Endodermal cell (in vitro differentiated cells): ENCODE measurements at regions not wholly inside any gene's neighbourhood (a gene's known extent, or its start where the extent isn't known, plus 50 kb on each side); places are given as distances from the start of the nearest gene placed in this dataset.
"Not testable (repeated sequence)": the region's sequence is repeated elsewhere in the genome, so short reads cannot be mapped to it uniquely, and the experiment has no call there.

Experiments
- DNase-seq: peaks from one replicate; pipeline ENCODE4 v3.0.0-alpha.2; 2017
- H3K27ac ChIP-seq: 2 replicates; pipeline ENCODE4 v1.5.1; 2013; ENCODE audit warnings: mild to moderate bottlenecking, low read depth, low read length, moderate library complexity
- H3K27me3 ChIP-seq: 2 replicates; pipeline ENCODE4 v1.6.1; 2013; ENCODE audit warnings: mild to moderate bottlenecking, low read length, moderate library complexity; ENCODE audit not compliant: insufficient read depth, control insufficient read depth, poor library complexity, severe bottlenecking
- H3K36me3 ChIP-seq: 2 replicates; pipeline ENCODE4 v1.7.0; 2013; ENCODE audit warnings: mild to moderate bottlenecking, low read length, moderate library complexity; ENCODE audit not compliant: control insufficient read depth, insufficient read depth
- H3K4me1 ChIP-seq: one replicate; pipeline ENCODE4 v1.7.0; 2013; ENCODE audit warnings: low read length; ENCODE audit not compliant: control insufficient read depth, insufficient read depth
- H3K4me3 ChIP-seq: 2 replicates; pipeline ENCODE4 v1.5.1; 2013; ENCODE audit warnings: mild to moderate bottlenecking, low read length, moderate library complexity
- H3K9ac ChIP-seq: 2 replicates; pipeline ENCODE4 v1.6.1; 2013; ENCODE audit warnings: mild to moderate bottlenecking, low read length, moderate library complexity; ENCODE audit not compliant: poor library complexity, severe bottlenecking; ENCODE audit errors: extremely low read depth
- H3K9me3 ChIP-seq: 2 replicates; pipeline ENCODE4 v1.6.1; 2013; ENCODE audit warnings: mild to moderate bottlenecking, low read length, moderate library complexity; ENCODE audit not compliant: control insufficient read depth
- H3K27ac Mint-ChIP-seq: 2 replicates; pipeline ENCODE4 v1.8.0; 2020; ENCODE audit warnings: mixed read lengths
- H3K27me3 Mint-ChIP-seq: 2 replicates; pipeline ENCODE4 v1.8.0; 2021; ENCODE audit warnings: mild to moderate bottlenecking, mixed read lengths; ENCODE audit not compliant: insufficient read depth
- H3K36me3 Mint-ChIP-seq: 2 replicates; pipeline ENCODE4 v1.8.0; 2020; ENCODE audit warnings: low read depth, mixed read lengths
- H3K4me1 Mint-ChIP-seq: 2 replicates; pipeline ENCODE4 v1.8.0; 2020; ENCODE audit warnings: mixed read lengths
- H3K4me3 Mint-ChIP-seq: 2 replicates; pipeline ENCODE4 v1.8.0; 2020; ENCODE audit warnings: mild to moderate bottlenecking, moderate library complexity, mixed read lengths
- H3K9me3 Mint-ChIP-seq: 2 replicates; pipeline ENCODE4 v1.8.0; 2020; ENCODE audit warnings: mild to moderate bottlenecking, mixed read lengths
- WGBS, 2 experiments: methylation state at CpG; one replicate each; pipeline versions ENCODE4 v1.1.5 to v1.1.7; 2013; ENCODE audit warnings: missing lambda C conversion rate in 2 of 2, mixed read lengths in 1 of 2; ENCODE audit not compliant: insufficient coverage in 1 of 2, insufficient read length in 1 of 2; 5-methylcytosine and 5-hydroxymethylcytosine counted together
- TF ChIP-seq, protein P1 (sequence below): fragments of 200-600 bp; sonication (generic); conservative IDR thresholded peaks from 2 replicates; pipeline ENCODE4 v1.5.0; 2021; ENCODE audit warnings: antibody characterized with exemption, mild to moderate bottlenecking

GRCh38 chr21:14614287-14614686 lies 68.2 kb upstream of the SAMSN1 start:
- Mint-ChIP-seq H3K9me3 (peaks cover 20% of the 10 kb centered on the region), H3K27ac (no peak overlapping the region), H3K36me3 (peaks cover 5% of the 10 kb centered on the region), H3K4me3 (no peak overlapping the region), H3K27me3 (no peaks in the 10 kb centered on the region), H3K4me1 (peaks cover 20% of the 10 kb centered on the region)
- Histone ChIP-seq H3K27ac (no peak overlapping the region), H3K4me3 (no peak overlapping the region), H3K9ac (no peak overlapping the region), H3K27me3 (no peaks in the 10 kb centered on the region), H3K4me1 (no peaks in the 10 kb centered on the region), H3K9me3 (peaks cover 9% of the 10 kb centered on the region), H3K36me3 (no peaks in the 10 kb centered on the region)
- DNase-seq, result no peak
- TF ChIP-seq, protein P1, sequence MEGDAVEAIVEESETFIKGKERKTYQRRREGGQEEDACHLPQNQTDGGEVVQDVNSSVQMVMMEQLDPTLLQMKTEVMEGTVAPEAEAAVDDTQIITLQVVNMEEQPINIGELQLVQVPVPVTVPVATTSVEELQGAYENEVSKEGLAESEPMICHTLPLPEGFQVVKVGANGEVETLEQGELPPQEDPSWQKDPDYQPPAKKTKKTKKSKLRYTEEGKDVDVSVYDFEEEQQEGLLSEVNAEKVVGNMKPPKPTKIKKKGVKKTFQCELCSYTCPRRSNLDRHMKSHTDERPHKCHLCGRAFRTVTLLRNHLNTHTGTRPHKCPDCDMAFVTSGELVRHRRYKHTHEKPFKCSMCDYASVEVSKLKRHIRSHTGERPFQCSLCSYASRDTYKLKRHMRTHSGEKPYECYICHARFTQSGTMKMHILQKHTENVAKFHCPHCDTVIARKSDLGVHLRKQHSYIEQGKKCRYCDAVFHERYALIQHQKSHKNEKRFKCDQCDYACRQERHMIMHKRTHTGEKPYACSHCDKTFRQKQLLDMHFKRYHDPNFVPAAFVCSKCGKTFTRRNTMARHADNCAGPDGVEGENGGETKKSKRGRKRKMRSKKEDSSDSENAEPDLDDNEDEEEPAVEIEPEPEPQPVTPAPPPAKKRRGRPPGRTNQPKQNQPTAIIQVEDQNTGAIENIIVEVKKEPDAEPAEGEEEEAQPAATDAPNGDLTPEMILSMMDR, result no peak
- 59% methylated on average over 3 of the region's 3 CpGs; no CpG with 5 or more reads in 1 of the 2 experiments for WGBS, 2 experiments

GRCh38 chr21:14613486-14614224 lies 67.5 kb upstream of the SAMSN1 start:
- DNase-seq, result no peak
- Histone ChIP-seq H3K36me3 (no peaks in the 10 kb centered on the region), H3K9ac (no peak overlapping the region), H3K27me3 (no peaks in the 10 kb centered on the region), H3K4me3 (no peak overlapping the region), H3K4me1 (no peaks in the 10 kb centered on the region), H3K27ac (no peak overlapping the region), H3K9me3 (peaks cover 9% of the 10 kb centered on the region)
- Mint-ChIP-seq H3K9me3 (peaks cover 21% of the 10 kb centered on the region), H3K27me3 (no peaks in the 10 kb centered on the region), H3K36me3 (peaks cover 5% of the 10 kb centered on the region), H3K4me1 (peaks cover 20% of the 10 kb centered on the region), H3K4me3 (no peak overlapping the region), H3K27ac (no peak overlapping the region)
- no CpG with 5 or more reads among the region's 1 CpG for WGBS, 2 experiments
- TF ChIP-seq, protein P1, result no peak

GRCh38 chr21:14610119-14610518 lies 64.0 kb upstream of the SAMSN1 start:
- WGBS, 2 experiments, result 96 to 98% methylated on average over 3 to 6 of the region's 6 CpGs
- H3K36me3 ChIP-seq, H3K4me3 ChIP-seq, H3K27ac ChIP-seq, H3K27ac Mint-ChIP-seq, H3K27me3 ChIP-seq, H3K4me1 ChIP-seq, H3K9me3 ChIP-seq, H3K27me3 Mint-ChIP-seq, H3K9ac ChIP-seq, DNase-seq, H3K36me3 Mint-ChIP-seq, H3K4me1 Mint-ChIP-seq, H3K4me3 Mint-ChIP-seq: not testable (repeated sequence)
- H3K9me3 Mint-ChIP-seq, result peaks cover 21% of the 10 kb centered on the region

GRCh38 chr21:14609274-14609673 lies 63.2 kb upstream of the SAMSN1 start:
- Mint-ChIP-seq H3K4me1 (no peaks in the 10 kb centered on the region), H3K27me3 (no peaks in the 10 kb centered on the region), H3K27ac (no peak overlapping the region), H3K4me3 (no peak overlapping the region), H3K9me3 (peaks cover 21% of the 10 kb centered on the region), H3K36me3 (peaks cover 5% of the 10 kb centered on the region)
- Histone ChIP-seq H3K9ac (no peak overlapping the region), H3K4me1 (no peaks in the 10 kb centered on the region), H3K9me3 (peaks cover 9% of the 10 kb centered on the region), H3K4me3 (no peak overlapping the region), H3K27me3 (no peaks in the 10 kb centered on the region), H3K36me3 (no peaks in the 10 kb centered on the region), H3K27ac (no peak overlapping the region)
- DNase-seq, result no peak
- TF ChIP-seq, protein P1, result no peak
